Kidney glomerular epithelial cell (primary cell): ENCODE measurements at regions not wholly inside any gene's neighbourhood (a gene's known extent, or its start where the extent isn't known, plus 50 kb on each side); places are given as distances from the start of the nearest gene placed in this dataset.
A peak's percentile ranks its signal among the peaks of the same experiment; 100 is the strongest.

Source experiments
- DNase-seq: peaks from one replicate; lab custom pipeline; 2025; lab: John Stamatoyannopoulos, UW

DNA sequence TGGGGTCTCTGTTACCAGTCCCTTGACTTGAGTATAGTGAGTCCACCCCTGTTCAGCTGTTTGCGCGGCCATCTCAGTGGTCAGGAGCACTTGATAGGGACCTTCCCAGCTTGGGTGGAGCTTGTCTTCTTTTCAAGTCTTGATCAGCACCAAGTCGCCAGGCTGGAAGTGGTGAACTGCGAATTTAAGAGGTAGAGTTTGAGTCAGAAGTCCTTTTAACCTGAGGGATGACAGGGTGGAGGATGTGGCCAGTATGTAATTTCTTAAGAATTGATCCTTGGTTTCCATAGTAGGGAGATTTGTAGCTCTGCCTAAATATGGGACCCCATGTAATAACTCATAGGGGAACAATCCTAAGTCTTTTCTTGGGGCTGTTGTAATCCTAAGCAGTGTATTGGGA is 86.3 kb upstream of the XCR1 start:
- DNase-seq, result no peak

DNA sequence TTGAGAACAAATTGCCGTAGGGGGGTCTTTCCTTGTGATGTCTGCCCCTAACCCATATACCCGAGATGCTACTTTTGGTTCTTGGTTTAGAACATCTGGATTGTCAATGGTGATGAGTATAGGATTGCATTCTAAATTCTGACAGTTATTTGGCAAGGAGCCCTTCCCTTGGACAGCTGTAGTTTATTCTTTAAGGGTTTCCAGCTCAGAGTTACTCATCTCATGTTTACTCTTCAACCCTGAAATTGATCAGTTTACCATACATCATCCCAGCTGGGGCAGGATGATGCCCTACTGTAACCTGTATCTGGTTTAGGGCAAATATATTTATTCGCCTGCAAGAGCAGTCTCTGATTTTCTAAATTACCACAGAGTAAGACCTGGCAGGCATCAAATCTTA is 85.7 kb upstream of the XCR1 start:
- DNase-seq, result no peak

DNA sequence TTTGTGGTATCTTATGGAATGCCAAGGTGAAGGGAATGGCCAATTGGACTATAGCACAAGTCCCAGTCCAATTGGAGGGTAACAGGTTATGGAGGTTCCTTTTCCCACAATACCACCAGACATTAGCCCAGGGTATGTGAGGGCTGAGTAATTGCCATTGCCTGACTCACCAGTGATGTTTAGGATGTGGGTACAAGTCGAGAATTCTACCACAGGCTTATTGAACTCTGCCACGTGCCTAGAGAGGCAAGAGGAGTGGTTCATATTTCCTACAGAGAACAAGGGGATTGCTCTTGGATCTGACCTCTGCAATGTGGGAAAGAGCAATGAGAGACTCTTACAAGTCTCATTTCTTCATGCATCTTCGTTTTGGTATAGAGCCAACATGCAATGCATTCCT is 85.0 kb upstream of the XCR1 start:
- no peak for DNase-seq

DNA sequence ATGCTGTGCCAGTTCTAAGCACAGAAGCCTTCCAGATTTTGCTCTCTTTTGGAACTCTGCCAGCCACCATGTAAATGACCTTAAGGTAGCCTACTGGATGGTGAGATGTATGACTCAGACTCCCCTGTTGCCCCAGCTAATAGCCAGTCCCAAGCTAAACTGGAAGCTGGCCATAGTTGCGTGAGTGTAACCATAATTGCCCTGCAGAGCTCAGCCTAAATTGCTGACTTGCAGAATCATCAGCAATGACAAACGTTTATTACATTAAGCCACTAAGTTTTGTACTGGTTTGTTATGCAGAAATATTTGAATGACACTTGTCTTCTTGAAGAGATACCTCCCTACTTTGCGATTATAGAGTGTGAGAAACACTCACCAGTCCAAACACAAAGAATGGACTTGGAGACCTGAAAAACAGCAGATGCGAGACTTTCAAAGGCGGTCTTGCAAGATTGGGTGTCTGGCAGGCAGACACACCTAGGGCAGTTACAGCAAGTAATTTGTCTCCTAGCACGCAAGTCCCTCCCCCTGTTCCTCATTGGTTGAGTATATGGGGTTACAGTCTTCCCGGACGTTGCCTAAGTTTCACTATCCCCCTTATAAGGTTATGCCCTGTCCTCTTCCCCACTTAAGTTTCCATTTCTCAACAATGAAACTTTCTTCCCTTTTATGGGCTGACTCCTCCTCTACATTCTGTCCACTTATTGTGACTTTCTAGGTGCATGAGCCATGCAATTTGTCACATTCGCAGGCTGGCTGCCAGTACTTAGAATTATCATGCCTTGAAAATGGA is 83.6 kb upstream of the XCR1 start:
- peak; percentile 36 for DNase-seq

DNA sequence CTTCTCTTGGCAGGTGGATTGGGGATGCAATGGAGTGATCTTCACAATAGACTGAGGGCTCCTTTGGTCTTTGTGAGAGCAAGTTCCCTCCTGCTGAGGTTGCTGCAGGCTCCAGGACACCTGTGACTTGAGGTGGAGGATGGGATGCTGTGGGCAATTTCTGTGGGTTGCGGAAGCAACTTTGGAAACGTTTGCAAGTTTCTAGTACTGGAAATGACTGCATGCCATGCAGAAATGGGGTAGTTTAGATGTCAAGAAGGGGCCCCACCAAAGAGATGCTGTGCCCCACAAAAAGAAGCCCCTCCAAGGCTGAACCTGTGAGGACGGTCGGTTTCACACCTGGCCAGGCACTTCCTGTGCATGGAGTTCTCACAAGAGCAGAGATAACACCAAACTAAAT is 80.4 kb upstream of the XCR1 start:
- DNase-seq, result no peak

DNA sequence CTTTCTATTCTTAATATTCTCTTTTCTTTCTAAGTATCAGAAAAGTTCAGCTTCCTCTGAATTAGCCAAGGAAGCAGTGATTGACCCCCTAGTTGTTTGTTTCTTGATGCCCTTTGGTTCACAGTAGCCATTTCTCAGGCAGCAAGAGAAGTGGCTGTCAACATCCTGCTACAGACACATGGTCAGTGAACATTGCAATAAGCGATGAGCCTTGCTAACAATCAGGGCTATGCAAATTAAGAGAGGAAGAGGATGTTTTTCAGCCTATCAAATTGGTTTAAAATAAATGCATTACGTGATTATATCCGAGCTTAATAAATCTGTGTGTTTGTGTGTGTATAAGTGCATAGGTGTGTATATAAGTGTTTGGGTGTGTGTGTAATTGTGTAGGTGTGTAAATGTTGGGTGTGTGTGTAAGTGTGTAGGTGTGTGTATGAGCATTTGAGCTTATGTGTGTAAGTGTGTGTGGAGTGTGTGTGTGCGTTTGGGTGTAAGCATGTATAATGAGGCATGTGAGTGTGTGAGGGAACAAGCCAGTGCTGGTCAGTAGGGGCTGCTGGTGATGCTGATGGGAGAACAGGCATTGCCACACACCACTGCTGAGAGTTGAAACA is 78.1 kb upstream of the XCR1 start:
- DNase-seq, result no peak

DNA sequence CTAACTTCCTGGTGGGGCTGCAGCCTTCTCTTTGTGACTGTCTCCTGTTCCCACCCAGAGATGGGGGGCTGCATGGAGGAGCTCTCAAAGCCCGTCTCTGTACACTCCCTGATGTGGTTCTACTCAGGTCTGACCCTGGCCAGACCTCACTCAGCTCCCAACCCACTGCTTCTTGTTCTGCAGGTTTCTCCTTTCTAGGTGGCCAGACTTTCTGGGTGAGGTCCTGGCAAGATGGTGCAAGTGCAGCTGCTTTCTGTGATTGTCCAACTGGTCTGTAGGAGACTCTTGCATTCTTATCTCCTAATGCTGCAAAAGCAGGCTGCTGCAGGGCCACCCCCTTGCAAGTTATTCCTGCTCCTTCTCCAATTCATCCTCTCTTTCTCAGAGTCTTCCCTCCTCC is 77.4 kb upstream of the XCR1 start:
- no peak for DNase-seq

DNA sequence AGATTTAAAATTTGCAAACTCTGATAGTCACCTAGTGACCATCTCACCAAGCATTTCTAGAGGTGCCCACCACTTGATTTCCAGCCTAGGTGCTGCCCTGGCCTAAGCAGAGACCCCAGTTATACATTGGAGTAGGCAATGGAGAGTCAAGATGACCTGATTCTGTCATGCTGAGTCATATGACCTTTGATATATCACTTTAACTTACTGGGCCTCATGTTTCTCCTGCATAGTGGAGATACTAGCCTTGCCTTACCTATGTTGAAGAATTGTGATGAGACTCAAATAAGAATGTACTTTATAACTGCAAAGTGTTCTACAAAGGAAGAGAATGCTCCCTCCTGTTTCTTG is 75.5 kb upstream of the XCR1 start:
- no peak for DNase-seq

DNA sequence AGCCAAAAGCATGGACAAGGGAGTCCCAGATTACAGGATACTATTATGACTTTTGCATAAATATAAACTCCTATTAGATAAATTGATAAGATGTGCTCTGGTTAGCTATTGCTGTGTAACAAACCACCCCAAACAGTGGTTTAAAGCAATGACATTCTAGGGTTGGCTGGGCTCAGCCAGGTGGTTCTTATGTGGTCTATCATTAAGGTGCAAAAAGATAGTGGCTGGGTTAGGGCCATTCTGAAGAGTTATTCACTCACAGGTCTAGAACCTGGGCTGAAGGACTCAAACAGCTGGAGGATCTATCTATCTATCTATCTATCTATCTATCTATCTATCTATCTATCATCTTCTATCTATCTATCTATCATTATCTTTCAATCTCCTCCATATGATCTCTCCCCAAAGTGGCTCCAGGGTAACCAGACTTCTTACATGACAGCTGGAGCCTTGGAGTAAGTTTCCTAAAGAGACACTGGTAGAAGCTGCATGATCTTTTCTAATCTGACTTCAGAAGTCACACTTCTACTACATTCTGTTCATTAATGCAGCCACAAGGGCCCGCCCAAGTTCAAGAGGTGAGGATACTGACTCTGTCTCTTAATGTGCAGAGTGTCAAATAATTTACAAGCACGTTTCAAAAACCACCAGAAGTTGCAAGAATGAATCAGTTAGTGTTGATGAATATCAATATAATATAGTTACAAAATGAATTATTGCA is 74.9 kb upstream of the XCR1 start:
- DNase-seq, result no peak

DNA sequence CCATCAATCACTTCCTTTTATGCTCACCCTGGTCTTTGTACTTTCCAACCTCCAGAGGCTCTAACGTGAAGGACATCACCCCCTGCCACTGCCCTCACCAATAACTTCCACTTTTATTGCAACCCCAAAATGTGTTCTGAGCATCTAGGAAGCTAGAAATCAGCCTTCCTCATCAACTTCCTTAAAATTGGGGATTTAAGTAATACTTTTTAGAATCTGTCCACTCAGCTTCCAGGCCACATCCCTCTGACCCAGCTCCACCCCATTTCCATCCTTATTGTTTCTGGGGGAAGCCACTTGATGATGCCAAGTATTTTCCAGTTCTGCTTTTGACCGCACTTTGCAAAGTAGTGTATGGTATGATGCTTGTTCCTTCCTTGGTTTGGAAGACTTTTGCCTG is 73.5 kb upstream of the XCR1 start:
- DNase-seq, result no peak

DNA sequence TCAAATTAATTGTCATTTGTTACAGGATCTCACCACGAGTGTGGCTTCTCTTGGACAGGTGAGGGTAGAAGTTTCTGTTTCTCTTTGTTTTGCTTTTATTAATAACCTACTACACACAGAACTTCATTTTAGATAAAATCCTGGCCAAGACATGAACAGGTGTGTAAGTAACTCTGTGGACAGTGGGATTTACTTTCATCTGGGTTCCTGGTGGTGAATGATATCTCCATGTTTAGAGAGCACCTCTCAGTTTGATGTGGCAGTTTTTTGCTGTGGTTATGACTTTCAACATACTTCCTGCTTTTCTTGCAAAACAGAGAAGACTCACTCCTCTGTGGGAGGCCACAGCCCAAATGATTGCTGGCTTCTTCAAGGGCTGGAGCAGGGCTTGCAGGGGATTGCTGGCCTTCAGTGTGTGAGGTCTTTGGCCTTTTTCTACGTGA is 71.1 kb upstream of the XCR1 start:
- DNase-seq, result no peak

DNA sequence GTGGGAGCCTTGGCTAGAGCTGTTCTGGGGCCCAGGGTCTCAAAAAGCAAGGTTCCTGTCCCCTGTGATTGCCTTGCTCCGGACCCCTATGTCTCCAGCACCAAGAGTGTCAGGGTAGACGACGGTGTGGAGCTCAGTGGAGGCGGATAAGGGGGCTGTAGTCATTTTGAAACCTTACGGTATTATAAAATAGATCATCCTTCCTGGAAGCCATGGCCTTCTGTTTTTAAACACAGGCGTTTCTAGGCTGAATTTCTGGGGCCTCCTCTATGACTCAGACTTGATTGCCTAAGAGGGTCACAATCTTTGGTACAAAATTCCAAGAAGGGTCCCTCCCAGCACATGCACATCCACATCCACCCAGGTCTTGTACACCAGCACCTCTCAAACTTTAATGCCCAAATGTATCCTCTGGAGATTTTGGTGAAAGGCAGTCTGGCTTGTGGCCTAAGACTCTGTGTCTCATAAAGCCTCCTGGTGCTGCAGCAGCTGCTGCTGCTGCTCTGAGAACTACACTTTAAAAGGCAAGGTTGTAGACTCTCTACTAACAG is 70.5 kb upstream of the XCR1 start:
- DNase-seq, result no peak

DNA sequence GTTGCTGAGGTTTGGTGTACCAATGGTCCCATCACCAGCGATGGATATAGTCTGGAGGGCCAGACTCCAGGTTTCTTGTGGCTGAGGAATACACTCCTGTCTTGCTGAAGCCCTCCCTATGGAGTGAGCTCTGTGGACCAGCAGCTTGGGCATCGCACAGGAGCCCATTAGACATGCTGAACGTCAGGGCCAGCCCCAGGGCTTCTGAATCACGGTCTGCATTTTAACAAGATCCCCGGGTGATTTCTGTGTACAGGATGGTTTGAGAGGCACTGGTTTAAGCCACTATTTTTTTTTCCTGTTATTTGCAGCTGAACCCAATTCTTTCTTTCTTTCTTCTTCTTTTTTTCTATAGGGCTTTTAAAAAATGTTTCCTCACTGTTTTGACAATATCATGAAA is 69.5 kb upstream of the XCR1 start:
- DNase-seq, result no peak

DNA sequence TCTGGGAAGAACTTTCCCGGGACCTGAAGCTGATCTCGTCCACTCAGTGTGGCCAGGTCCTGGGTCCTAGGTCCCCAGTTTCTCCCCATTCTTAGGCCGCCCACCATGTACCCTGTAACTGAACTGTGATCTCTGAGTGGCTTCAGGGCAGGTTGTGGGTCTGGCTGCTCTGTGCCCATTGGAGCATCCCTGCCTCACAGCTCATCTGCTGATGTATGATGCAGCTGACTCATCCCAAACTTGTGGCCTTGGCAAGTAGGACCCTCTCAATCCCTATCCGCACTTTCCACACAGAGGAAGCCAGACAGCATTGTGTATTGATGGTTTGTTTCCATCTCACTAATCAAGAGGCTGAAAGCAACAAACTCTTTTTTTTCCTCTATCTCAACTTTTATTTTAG is 69.1 kb upstream of the XCR1 start:
- no peak for DNase-seq

DNA sequence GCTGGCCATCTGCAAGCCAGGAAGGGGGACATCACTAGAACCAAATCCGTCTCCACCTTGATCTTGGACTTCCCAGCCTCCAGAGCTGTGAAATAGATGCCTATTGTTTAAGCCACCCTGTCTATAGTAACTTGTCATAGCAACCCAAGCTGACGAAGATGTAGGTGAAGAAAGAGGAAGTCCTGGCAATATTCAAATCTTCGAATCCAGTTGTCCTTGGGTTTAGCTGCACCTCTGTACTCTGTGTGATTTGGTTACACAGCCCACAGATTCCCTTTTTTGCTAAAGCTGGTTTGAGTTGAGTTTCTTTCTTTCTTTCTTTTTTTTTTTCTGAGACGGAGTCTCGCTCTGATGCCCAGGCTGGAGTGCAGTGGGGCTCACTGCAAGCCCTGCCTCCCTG is 68.0 kb upstream of the XCR1 start:
- DNase-seq, result no peak

DNA sequence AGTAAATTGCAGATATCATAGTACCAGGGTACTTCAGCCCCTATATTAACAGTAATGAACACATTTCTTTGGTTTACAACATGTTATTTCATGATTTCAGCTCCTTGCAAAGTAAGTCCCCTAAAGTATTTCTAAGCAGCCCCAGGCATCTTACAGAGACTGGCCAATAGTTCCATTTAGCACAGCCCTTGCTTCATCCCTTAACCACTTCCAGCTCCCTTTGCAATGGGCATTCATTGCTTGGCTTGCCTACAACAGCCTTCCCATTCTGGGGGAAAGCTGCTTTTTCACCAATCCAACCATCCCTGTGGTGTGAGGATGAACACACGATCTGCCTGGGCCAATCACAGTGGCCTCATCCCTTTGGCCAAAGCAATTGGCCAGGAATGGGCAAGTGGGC is 67.2 kb upstream of the XCR1 start:
- DNase-seq, result no peak

DNA sequence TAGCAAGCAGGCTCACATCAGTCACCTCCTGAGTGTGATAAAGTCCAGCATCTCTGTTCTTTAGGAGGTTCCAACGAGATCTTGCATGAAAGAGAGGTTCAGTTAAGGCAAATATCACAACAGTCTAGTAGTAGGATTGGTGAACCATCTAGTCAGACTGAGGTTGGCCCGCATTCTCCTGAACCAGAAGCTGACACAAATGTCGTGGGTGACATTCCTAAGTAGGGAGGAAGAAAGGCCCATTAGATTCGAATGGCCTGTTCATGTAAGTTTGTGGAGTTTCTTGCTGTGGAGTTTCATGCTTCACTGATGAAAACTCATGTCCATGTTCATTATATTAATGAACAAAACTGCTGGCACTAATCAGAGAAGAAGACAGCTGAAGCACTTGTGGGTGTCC is 66.7 kb upstream of the XCR1 start:
- DNase-seq, result no peak

DNA sequence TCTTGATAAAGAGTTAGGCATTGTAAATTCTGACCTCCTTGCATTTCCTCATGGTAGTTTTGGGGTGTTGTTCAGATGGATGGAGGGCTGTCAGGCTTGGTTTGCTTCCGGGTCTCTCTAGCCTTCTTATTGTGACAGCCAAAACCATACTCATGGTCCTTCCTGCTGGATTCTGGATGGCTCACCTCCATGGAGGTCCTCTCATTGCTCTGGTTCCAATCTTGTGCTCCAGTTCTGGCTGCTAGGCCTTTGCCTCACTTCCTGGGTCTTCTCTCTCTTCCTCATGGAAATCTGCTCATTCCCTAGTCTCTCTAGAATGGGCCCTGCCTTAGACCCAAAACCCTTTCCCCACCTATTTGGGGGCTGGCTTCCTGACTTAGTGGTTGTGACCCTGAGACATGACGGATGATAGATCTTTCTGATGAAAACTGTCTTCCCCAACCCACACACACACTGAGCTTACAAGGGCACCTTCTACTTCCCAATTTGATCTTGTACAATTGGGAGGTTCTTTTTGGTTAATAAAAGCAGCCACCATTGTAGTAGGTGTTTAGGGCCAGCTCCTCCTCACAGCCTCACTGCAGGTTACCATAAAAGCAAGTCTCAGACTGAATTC is 66.2 kb upstream of the XCR1 start:
- no peak for DNase-seq

DNA sequence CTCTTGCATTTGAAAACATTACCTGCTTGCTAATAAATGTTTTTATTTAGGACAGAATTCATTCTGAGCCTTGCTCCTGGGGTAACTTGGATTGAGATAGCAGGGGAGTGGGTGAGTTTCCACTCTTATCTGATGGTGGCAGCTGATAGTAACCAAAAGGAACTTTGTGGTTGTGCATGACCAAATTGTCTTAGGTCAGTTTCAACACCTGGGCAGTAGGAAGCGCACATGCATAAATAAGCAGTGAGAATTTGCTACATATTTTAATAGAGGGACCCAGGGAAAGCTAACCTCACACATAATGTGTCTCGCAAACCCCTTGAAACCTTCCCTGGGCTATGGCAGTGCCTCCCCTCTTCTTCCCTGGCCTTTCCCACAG is 65.4 kb upstream of the XCR1 start:
- no peak for DNase-seq

DNA sequence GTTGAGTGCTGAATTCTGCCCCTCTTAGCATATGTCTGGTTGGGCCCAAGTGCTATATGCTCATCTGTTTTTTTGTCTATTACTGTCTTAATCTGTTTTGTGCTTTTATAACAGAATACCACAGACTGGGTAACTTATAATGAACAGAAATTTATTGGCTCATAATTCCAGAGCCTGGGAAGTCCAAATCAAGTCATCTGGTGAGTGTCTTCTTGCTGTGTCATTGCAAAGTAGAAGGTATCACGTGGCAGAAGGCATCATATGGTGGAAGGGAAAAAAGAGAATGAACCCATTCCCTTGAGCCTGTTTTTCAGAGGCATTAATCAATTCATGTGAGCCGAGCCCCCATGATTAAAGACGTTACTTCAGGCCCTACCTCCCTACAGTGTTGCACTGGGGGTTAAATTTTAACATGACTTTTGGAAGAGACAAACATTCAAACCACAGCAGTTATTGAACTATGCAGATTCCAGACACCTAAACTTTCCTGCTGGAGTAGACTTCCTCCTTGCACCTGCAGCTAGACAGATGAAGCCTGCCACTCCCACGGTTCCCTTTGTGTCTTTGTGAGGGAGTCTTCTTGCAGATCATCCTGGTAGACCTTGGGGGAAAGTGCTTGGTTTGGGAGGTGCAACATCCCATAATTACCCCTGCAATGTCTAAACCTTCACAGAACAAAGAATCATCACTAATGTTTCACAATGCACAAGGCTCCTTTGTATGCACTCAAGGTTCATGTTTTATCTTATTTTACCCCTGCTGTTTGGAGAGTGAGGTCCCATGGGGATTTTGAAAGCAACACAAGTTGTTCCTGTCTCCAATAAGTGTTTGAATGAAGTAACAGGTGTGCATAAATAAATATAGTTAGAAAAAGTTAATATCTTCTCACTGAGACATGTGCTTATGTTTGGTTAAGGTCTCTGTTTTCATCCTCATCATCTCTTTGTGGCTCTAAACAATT is 64.7 kb upstream of the XCR1 start:
- no peak for DNase-seq

DNA sequence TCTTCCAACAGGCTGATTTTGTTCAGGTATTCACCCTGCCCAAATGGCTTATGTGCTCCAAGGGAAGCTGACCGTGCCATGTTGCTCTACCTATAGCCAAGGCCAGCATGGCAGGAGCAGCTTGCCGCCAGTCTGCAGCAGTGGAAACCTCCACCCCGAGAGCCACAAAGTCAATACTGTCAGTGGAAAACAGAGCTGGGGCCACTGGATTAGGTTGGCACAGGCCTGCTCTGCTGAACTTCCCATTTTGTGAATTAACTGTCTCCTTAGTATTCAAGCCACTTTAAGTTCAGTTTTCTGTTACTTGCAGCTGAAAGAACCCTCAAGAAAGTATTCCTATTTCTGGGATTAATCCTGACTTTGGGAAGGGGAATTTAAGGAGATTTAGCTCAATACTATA is 63.8 kb upstream of the XCR1 start:
- no peak for DNase-seq

DNA sequence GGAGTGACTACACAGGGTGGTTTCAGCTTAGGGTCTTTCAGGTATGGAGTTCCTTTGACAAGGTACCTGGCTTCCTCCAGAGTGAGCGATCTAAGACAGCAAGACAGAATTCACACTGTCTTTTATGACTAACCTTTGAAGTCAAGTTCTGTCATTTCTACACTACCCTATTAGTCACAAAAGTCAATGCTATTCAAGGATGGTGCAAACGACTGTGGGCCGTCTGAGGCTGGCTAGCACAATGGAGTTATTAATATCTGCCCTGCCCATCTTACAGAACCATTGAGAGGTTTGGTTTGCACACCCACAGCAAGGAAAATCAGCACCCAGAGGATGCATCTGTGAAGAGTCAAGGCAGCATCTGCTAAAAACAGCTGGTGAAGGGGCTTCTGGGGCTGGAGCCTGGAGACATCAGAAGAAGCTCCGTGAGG is 62.9 kb upstream of the XCR1 start:
- DNase-seq, result no peak
